Gastroesophageal sphincter (tissue), 4 donors: ENCODE measurements at regions not wholly inside any gene's neighbourhood (a gene's known extent, or its start where the extent isn't known, plus 50 kb on each side); places are given as distances from the start of the nearest gene placed in this dataset.

Experiments
- ATAC-seq: fragments of 150-250 bp; one replicate; pipeline ENCODE4 v1.9.1; 2016; ENCODE audit warnings: mild to moderate bottlenecking, moderate library complexity
- H3K27ac ChIP-seq, 4 donors: fragments of 200-600 bp; sonication (generic) in 3 of 4; 1 replicate in 3 of 4; 2 replicates in 1 of 4; pipeline ENCODE4 v1.5.1; 2016 to 2019
- H3K27me3 ChIP-seq: fragments of 200-600 bp; sonication (generic); one replicate; pipeline ENCODE4 v1.5.1; 2019
- H3K36me3 ChIP-seq, 2 donors: fragments of 200-600 bp; sonication (generic); one replicate each; pipeline ENCODE4 v1.5.1; 2019; ENCODE audit warnings: control low read depth in 1 of 2
- H3K4me1 ChIP-seq, 3 donors: fragments of 200-600 bp; sonication (generic); 1 replicate in 2 of 3; 2 replicates in 1 of 3; pipeline ENCODE4 v1.5.1; 2016 to 2019; ENCODE audit warnings: control low read depth in 2 of 3
- H3K4me3 ChIP-seq, 2 donors: fragments of 200-600 bp; sonication (generic); one replicate each; pipeline ENCODE4 v1.5.1; 2019; ENCODE audit warnings: mild to moderate bottlenecking in 1 of 2, moderate library complexity in 1 of 2
- H3K9me3 ChIP-seq, 3 donors: fragments of 200-600 bp; sonication (generic); one replicate each; pipeline ENCODE4 v1.5.1; 2017 to 2019; ENCODE audit warnings: control low read depth in 2 of 3
- CTCF ChIP-seq, 4 experiments: fragments of 200-600 bp in 2 of 4; fragments of 450-650 bp in 2 of 4; sonication (generic) in 1 of 4; IDR thresholded peaks; one replicate each; pipeline ENCODE4 v1.5.1; 2017 to 2019; ENCODE audit warnings: antibody characterized with exemption in 4 of 4, mild to moderate bottlenecking in 2 of 4, moderate library complexity in 2 of 4
- EP300 ChIP-seq: sonication (generic); formaldehyde crosslinking; IDR thresholded peaks from one replicate; pipeline ENCODE4 v1.6.1; 2017; ENCODE audit warnings: antibody characterized with exemption, mild to moderate bottlenecking
- POLR2A ChIP-seq, 2 donors: fragments of 450-650 bp; IDR thresholded peaks; one replicate each; pipeline ENCODE4 v1.6.1; 2017; ENCODE audit warnings: antibody characterized with exemption in 2 of 2, mild to moderate bottlenecking in 2 of 2, moderate library complexity in 1 of 2
- POLR2AphosphoS5 ChIP-seq: sonication (generic); formaldehyde crosslinking; IDR thresholded peaks from one replicate; pipeline ENCODE4 v1.6.1; 2017; ENCODE audit warnings: antibody characterized with exemption
- WGBS, 2 donors: methylation state at CpG; one replicate each; pipeline ENCODE4 v1.1.5; 2018; ENCODE audit warnings: low coverage in 1 of 2; 5-methylcytosine and 5-hydroxymethylcytosine counted together

DNA sequence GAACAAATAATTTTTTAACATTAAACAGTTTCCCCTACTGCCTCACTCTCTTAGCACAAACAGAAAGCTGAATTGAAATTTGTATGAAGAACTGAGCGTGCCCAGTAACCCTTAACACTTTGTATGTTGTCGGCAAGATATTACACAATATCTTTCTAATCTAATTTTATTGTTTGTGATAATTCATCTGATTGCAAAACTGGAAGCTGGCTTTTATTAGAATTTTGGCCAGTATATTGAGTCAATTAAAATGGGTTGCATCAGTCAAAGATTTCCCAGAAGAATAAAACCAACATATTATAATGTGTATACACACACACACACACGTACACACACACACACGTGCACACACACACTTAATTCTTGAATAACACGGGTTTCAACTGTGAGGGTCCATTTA lies 2332.1 kb downstream of the PCDH7 start:
- TF ChIP-seq POLR2A (IDR thresholded peaks at IDR 0.05), result no peak
- no peak for TF ChIP-seq CTCF (IDR thresholded peaks at IDR 0.05)
- no peak for TF ChIP-seq POLR2AphosphoS5
- no peak for TF ChIP-seq EP300
- no peak overlapping the region for H3K4me3 ChIP-seq
- no peaks in the 10 kb centered on the region for H3K4me1 ChIP-seq
- WGBS, 2 donors, result 83 to 87% methylated on average over 5 of the region's 5 CpGs
- H3K9me3 ChIP-seq, result no peaks in the 10 kb centered on the region
- no peaks in the 10 kb centered on the region for H3K36me3 ChIP-seq
- H3K27ac ChIP-seq, result no peak overlapping the region
- H3K27me3 ChIP-seq, result no peaks in the 10 kb centered on the region
- no peak for ATAC-seq

DNA sequence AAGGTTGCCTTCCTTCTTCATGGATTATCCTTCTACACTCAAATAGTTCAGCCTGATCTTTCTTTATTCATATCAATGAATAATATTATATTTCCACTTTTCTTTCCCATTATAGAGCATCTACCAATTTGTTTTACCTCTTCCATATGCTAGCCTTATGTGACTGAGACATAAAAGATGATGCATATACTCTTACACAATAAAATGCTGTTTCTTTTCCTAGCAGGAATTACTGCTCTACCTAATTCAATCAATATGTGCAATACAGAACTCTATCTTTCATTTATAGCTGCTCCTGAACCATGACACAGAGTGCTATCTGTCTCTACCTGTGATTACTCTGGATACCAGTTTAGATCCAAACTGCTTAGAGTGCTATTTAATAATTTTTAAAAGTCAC lies 2334.0 kb downstream of the PCDH7 start:
- Histone ChIP-seq H3K27me3 (no peaks in the 10 kb centered on the region), H3K4me1 (no peaks in the 10 kb centered on the region), H3K9me3 (no peaks in the 10 kb centered on the region), H3K27ac (no peak overlapping the region), H3K36me3 (no peaks in the 10 kb centered on the region), H3K4me3 (no peak overlapping the region)
- ATAC-seq, result no peak
- TF ChIP-seq CTCF (IDR thresholded peaks at IDR 0.05), result no peak
- no peak for TF ChIP-seq EP300
- TF ChIP-seq POLR2A (IDR thresholded peaks at IDR 0.05), result no peak
- TF ChIP-seq POLR2AphosphoS5, result no peak

DNA sequence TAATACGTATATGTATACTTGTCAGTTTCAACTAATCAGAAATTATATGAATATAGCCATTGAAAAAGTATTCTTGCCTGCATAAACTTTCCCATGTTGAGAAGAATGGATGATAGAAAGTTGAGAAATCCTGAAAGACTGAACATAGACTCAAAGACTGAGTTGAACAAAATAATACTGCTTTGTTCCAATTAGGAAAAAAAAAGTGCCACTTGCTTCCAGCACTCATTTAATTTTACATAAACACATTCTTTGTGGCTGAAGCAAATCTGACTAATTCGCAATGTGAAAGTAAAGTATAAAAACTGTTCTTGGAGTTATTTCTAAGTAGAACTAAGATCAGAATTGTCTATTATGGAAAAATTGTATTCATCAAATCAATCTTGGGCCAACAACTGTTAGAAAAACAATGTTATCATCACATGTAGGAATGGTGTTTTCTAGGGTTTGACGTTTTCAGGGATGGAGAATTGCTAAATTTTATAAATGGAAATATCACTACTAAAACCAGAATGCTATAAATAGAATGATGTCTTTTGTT lies 2334.6 kb downstream of the PCDH7 start:
- Histone ChIP-seq H3K4me1 (no peaks in the 10 kb centered on the region), H3K27ac (no peak overlapping the region), H3K9me3 (no peaks in the 10 kb centered on the region), H3K36me3 (no peaks in the 10 kb centered on the region), H3K4me3 (no peak overlapping the region), H3K27me3 (no peaks in the 10 kb centered on the region)
- TF ChIP-seq CTCF (IDR thresholded peaks at IDR 0.05), result no peak
- no peak for TF ChIP-seq POLR2AphosphoS5
- no peak for TF ChIP-seq EP300
- TF ChIP-seq POLR2A (IDR thresholded peaks at IDR 0.05), result no peak
- ATAC-seq, result peak; percentile 39
- WGBS, 2 donors, result 40% methylated on average over 3 of the region's 3 CpGs

DNA sequence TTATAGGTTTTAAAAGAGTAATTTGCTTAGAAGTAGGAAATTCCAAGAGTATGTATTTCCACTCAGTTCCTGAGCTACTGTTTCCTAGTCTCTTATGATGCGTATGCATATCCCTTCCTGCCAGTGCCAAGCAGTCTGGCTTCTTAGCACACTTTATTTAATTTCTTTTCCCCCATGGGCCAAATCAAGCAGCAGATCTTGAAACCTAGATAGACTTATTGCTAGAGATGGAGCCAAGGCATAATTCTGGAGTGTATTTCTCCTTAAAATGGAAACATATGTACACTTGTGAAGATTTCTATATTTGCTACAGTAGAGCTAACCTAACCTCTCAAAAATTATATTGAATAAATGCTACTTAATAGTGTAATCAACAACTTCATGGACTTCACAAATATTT lies 2337.6 kb downstream of the PCDH7 start:
- no peak for ATAC-seq
- H3K36me3 ChIP-seq, result no peaks in the 10 kb centered on the region
- no peak overlapping the region for H3K4me3 ChIP-seq
- no peak for TF ChIP-seq CTCF (IDR thresholded peaks at IDR 0.05)
- TF ChIP-seq EP300, result no peak
- no peak for TF ChIP-seq POLR2A (IDR thresholded peaks at IDR 0.05)
- TF ChIP-seq POLR2AphosphoS5, result no peak
- H3K4me1 ChIP-seq, result no peaks in the 10 kb centered on the region
- H3K9me3 ChIP-seq, result no peaks in the 10 kb centered on the region
- no peak overlapping the region for H3K27ac ChIP-seq
- WGBS, 2 donors, result 61 to 100% methylated on average over 1 of the region's 1 CpG
- no peaks in the 10 kb centered on the region for H3K27me3 ChIP-seq

DNA sequence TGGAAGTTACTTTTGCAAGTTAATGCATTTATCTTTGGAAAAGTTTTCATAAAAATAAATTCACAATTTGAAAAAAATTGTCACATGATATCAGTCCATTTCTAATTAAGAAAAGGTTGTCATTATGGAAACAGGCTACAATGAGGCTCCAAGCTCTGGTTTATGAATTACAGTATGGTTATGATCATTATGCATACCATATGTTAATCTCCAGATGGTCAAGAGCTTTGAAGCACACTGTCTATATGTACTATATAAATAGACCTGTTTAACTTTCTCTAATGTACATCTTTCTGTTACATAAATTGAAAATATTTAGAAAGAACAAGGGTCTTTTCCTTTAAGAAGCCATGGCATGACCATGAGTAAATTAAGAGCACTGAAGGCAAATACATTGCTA lies 2338.8 kb downstream of the PCDH7 start:
- no peaks in the 10 kb centered on the region for H3K36me3 ChIP-seq
- H3K4me1 ChIP-seq, result no peaks in the 10 kb centered on the region
- TF ChIP-seq POLR2A (IDR thresholded peaks at IDR 0.05), result no peak
- no peak for TF ChIP-seq EP300
- TF ChIP-seq CTCF (IDR thresholded peaks at IDR 0.05), result no peak
- TF ChIP-seq POLR2AphosphoS5, result no peak
- no peaks in the 10 kb centered on the region for H3K27me3 ChIP-seq
- no peak for ATAC-seq
- no peak overlapping the region for H3K27ac ChIP-seq
- H3K4me3 ChIP-seq, result no peak overlapping the region
- H3K9me3 ChIP-seq, result no peaks in the 10 kb centered on the region
